Fibroblast of skin of right biceps (primary cell): ENCODE measurements at regions not wholly inside any gene's neighbourhood (a gene's known extent, or its start where the extent isn't known, plus 50 kb on each side); places are given as distances from the start of the nearest gene placed in this dataset.

Experiments
- DNase-seq: peaks from one replicate; pipeline ENCODE4 v3.0.0-alpha.2; 2013

DNA sequence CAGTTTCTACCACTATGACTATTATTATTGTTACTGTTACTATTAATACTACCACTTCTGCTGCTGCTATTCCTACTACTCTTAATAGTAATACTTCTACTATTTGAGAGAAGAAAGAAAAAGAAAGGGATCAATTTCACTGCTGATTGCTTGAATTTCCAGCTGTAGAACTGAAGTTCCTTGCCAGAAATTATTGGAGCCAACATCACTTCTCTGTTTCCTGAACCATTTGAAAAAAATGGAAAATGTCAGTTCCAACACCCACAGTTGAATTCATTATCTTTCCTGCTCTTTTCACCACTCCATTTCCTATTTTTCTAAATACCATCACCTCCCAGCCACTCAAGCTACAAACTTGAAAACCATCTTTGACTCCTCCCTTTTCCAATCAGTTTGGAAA lies 54.1 kb upstream of the PIK3C2G start:
- DNase-seq, result no peak

DNA sequence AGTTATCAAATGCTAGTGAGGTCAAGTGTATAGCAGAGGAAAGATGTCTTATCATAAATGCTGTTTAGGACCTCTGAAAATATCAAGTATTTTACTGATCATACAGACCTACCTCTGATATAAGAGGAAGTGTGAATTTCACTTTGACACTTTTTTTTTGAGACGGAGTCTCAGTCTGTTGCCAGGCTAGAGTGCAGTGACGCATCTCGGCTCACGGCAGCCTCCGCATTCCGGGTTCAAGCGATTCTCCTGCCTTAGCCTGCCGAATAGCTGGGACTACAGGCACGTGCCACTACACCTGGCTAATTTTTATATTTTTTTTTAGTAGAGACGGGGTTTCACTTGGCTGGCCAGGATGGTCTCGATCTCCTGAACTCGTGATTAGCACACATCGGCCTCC lies 55.1 kb upstream of the PIK3C2G start:
- no peak for DNase-seq

DNA sequence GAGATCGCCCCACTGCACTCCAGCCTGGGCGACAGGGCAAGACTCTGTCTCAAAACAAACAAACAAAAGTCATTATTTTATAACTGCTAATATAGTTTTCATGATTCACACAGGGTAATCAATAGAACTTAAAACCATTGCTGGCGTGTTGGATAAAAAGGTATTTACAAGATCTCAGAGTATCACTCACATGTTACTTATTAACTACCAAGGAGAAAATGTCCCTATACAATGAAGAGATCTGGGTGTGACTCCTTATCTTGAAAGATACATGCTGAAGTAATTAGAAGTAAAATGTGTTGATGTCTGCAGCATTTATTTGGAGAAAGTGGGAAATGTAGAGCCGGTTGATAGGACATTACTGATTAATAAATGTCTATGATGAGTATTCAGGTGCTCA lies 57.3 kb upstream of the PIK3C2G start:
- no peak for DNase-seq

DNA sequence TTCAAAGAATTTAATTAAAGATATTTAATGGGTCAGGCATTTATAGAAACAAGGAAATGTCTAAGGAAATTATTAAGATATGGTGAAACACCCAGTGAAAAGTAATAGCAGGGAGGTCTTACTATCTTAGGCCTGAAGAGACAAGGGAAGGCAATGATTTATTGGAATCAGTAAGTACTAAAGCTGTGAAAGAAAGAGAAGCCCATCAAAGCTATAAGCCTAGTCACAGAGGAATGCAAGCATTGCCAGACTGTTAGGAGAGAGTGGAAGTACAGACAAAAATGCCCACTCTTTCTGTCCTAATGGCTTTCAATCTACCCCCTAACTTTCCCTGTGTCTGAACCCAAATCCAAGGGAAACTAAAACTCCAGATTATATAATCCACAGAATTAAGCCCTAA lies 69.2 kb upstream of the PIK3C2G start:
- no peak for DNase-seq

DNA sequence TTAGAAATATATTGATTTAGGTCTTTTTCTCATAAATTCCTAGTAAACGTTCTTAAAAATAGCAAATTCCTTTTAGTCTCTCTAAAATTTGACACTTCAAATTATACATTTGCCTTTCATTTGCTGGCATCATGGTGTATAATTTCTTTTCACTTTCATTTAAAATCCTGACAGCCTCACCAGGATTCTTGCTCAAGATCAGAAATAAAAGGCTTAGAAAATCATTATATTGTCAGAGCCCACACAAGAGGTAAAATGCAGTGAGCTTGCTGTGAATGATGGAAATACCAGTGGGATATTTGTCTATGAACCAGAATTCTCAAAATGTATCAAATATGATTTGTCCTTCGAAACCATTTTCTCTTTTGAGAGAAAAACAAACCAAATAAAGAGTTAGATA lies 78.2 kb upstream of the PIK3C2G start:
- DNase-seq, result no peak

DNA sequence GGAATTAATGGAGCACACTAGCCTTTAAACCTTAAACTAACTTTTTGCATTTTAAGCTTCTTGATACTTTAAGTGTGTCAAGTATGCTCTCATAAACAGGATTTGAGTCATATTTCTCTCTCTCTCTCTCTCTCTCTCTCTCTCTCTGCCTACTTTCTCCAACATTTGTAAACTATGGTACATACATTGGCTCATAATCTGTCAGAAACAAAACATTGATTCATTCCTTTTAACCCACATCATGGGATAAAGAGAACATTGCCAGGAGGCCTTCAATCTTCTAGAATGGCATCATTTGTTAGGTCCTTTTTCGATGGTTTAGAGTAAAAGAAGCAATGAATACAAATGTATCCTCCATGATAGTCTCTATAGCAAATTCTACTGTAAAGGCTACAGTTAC lies 81.6 kb upstream of the RERGL start:
- DNase-seq, result peak; percentile 73

DNA sequence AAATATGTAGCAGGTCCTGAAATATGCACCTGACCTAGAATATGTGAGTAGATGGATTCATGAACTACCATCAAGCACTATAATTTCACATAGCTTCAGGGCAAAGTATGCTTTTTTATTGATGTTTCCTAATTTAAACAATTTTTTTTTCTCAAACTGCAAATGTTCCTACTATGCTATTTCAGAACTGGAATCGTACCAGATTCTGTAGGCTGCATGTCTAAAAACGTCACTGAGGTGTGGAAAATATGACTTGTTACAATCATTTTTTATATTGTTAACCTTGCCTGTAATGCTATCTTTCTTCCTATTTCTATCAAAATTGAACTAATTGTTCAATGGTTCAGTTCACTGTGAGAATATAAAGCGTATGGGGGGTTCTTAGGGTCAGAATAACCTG lies 78.0 kb upstream of the RERGL start:
- DNase-seq, result no peak

DNA sequence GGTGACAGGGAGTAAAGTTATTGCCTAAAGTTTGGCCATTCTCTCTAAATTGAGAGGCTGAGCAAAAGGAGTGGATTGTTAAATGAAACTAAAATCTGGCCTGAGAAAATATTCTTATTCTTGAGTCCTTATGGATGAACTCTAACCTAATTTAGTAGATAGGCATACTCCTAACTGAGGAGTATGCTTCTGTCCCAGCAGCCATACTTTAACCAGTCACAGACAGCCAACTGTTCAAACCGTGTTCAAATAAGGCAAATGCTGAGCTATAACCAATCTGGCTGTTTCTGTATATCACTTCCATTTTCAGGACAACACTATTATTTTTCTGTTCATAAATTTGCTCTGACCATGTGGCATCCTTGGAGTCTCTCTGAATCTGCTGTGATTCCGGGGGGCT lies 75.9 kb upstream of the RERGL start:
- DNase-seq, result no peak

DNA sequence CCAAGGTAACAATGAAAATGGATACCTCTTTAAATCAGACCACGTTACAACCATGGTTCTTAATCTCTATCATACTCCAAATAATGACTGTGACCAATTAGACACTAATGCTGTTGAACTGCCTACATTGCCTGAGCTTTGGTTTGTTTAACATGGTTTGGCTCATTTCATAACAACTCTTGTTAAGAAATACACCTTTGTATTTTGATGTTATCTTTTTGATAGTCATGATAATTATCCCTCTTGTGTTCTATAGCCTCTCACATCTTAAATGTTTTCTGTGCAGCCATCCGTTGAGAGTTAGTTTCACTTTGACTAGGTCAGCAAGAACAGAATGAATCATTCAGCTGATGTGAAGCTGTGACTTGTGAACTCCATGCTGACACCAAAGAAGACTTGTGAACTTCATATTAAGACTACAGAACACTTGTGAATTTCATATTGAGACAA lies 75.5 kb upstream of the RERGL start:
- peak; percentile 53 for DNase-seq

DNA sequence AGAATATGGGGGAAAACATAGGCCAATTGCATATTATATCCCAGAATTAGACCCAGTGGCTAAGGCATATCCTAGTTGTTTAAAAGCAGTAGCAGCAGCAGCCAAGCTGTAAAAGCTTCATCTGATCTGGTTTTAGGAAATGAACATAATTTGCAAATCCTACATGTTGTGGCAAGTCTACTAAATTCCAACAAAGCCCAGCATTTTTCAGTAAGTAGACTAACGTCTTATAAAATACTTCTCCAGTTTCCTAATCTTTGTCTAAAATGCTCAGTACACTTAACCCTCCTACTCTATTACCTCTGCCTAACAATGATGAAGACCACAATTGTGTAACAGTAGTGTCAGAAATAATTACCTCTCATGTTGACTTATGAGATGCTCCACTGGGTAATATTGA lies 70.9 kb upstream of the RERGL start:
- DNase-seq, result no peak

DNA sequence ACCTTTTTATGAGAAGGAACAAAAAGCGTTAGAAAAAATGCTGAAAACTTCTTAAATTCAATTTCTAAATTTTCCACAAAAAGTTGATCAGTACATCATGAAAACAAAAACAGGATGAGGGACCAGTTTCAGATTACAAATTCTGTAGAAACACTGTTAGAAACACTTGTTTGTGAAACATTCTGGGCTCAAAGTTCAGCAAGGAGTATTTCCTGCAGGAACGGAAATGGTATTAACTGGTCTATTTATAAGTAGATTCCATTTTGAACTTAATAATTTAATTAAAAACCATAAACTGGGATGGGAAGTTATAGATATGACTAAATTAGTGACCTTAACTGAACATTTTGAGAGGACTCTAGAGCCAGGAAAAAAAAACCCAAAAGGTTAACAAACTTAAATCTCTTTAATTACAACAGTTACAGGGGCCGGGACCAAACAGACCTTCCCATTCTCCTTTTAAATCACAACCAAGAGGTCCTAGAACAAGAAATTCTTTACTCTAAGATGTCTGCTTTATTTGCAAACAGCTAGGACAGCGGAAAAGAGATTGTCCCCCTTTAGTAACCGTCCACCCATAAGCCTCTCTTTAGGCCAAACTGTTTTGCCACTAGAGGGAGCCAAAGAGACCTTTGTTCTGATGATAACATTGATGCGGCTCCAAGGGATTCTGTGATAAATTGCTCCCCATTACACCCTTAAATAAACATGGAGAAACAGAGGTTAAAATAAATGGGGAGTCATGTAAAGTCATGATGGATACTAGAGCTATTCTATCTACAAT lies 69.0 kb upstream of the RERGL start:
- DNase-seq, result peak; percentile 32

DNA sequence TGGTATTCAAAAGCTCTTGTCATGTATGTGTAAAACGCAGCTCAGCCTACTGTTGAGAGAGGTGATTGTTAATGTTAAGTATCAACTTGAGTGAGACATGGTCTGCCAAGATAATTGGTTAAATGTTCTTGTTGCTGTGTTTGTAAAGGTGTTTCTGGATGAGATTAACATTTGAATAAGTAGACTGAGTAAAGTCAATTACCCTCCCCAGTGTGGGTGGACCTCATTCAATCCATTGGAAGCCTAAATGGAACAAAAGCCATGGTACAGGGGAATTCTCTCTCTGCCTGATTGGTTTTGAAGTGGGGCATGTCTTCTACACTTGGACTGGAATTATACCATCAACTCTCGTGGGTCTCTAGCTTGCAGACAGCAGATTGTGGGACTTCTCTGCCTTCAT lies 63.8 kb upstream of the RERGL start:
- DNase-seq, result no peak

DNA sequence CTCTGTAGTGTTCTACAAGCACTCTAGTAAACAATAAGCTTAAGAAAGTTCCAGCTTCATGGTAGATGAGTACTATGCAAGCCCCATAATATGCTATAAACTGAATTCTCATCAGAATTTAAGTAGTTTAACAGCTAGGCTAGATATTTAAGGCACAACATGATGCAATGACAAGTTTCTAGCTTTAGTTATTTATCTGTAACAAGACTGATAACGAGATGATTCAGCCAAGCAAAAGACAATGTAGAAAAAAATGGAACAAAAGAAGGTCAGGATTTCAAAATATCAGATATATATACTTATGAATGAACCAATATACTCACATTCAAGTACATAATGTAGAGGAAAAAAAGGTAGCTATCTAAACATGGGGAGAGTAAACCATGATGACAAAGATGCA lies 61.0 kb upstream of the RERGL start:
- no peak for DNase-seq

DNA sequence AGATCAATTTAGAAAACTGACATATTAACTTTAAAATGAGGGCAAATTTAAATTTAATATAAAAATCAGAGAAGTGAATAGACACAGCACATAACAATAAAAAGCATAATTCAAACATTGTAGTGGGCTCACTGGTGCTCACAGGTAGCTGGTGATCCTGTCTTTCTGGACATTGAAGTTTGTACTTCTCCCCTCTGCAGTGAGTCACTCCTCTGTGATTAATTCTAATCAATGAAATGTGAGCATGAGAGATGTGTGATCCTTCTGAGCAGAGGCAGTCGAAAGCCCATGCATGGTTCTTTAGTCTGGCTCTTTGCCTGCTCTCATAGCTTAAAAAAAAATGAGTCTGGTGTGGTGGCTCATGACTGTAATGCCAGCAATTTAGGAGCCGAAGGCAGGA lies 59.0 kb upstream of the RERGL start:
- DNase-seq, result no peak

DNA sequence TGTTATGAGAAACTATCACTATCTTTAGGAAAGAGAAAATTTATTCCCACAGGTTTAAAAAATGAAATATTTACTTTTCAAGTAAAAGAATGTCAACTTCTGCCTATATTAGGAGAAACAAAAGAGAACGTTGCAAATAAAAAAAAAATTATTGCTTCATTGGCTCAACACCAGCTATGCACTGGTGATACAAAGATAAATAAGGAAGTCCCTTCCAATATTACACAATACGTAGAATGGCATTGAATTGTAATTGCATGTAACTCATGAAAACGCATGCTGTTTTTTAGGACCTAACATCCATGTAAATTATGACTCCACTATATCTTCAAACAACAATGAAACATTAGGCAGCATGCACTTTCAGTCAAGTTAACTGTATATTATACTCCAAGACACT lies 56.4 kb upstream of the RERGL start:
- DNase-seq, result no peak

DNA sequence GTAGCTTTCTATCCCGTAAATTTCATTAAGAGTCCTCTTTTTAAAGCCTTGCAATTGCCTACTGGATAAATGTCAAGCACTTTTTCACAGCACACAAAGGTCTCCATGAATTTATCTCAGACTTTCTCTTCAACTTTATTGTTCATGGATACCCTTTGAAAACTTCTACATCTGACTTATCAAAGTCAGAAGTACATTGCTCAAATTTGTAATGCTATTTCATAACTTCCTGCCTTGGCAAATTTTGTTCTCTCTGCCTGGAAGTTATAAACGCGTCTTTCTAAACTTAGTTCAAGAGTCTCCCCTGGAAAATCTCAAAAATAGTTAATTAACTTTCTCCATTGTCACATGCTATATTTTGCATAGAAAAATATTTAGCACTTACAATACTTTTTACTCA lies 55.9 kb upstream of the RERGL start:
- DNase-seq, result no peak

DNA sequence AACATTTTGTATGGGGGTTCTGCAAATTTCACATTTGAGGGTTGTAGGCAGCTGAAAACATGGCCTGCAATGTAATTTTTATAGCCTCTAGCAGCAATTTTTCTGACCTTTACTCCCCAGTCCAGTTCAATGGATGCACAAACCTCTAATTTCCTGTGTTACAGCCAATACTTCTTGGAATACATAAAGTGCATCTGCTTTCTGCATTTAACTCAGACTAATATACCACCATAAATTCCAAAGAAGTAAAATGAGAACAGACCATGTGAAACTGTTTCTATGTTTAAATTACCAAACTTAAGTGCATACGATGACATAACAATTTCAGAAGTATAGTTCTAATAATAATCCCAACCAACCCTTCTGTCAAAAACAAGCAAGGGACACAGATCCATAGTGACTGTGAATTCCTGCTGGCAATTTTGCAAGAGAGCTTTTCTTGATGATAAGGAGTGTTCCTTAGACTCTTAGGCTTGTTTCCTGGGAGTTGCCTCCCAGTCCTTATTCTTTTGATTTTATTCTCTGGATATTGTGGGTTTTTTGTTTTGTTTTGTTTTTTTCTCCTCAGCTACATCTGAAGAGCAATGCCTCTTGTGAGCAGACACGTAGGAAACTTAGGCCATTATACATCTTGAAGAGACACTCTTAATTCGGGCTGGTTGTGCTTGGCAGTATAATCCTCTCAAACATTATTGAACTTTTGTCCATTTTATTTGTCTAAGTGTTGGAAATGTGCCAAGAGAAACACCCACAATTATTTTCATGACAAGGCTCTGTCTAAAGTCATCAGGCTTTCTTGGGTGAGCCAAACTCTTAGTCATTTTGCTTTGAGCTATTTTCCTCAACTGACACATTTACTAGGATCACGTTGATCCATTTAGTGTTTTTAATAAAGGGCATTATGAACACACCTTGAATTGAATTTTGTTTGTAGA lies 51.3 kb upstream of the RERGL start:
- peak; percentile 70 for DNase-seq

DNA sequence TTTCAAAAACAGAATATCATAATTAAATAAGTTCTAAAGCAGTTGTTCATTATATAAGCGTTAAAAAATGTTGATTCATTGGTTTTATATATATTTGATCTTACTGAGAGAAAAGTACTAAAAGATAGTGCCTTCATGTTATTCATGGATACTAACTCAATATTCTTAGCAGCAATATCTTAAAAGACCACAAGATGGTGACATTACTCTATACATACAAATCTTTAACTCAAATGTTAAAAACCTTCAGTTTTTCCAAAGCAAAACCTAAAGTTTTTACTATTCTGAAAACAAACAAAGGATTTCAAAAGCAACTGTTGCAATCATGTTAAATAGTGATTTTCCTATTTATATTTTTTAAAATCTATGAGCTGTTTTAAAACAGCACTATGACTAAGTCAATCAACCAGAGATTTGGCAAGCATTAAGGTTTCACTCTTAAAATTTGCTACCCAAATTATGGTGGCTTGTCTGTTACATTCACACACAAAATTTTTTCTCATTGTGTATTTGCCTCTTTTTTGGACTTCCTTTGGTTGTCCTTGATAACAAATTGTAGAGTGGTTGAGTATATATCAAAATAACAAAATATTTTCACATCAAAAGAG lies 50.1 kb upstream of the RERGL start:
- peak; percentile 32 for DNase-seq
